ENCODE measurements at regions not wholly inside any gene's neighbourhood (a gene's known extent, or its start where the extent isn't known, plus 50 kb on each side); places are given as distances from the start of the nearest gene placed in this dataset.

DNA sequence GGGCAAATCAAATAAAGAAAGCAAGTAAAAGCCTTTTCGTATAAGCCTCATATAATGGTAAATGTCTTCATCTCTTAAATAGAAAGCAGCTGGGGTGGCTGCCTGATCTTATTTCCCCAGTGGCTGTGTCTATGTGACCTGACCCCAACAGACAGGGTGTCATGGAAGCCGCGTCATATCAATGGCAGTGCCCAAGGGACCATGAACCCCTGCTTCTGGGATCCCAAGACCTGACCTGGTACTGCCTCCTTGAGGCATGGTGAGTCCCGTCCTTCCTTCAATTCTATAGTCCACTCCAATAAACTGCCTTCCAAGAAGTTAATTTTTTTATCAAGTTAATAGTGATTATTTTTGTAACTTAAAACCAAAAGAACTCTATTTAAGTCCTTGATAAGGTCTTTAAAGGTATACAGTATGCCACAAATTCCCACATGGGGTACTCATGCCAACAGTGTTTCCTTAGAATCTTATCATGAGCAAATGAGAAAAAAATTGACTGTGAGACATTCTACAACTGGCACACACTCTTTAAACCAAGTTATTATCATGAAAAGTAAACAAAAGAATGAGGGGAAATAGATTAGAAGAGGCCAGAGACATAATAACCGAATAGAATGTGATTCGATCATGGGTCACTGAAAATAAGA lies 104.6 kb downstream of the ADSS2 start (continued):
- no peak for TF ChIP-seq POLR2AphosphoS2 (IDR thresholded peaks at IDR 0.05; ENCODE audit: low read depth, low read length)
- TF ChIP-seq NR2C1 (IDR thresholded peaks at IDR 0.05) = no peak
- TF ChIP-seq ZNF207 (IDR thresholded peaks at IDR 0.05; ENCODE audit: borderline replicate concordance) = no peak
- no peak for TF ChIP-seq POLR2A (IDR thresholded peaks at IDR 0.05; ENCODE audit: low read depth, low read length)

- Histone ChIP-seq H3K4me2 (ENCODE audit: control insufficient read depth, insufficient read depth) (no peak overlapping the region), H3K9ac (ENCODE audit: control insufficient read depth, insufficient read depth, low read length) (no peak overlapping the region), H2AFZ (ENCODE audit: control insufficient read depth, low read depth, low read length) (no peak overlapping the region), H3K4me1 (ENCODE audit: control insufficient read depth, insufficient read depth, low read length) (peaks cover 20% of the 10 kb centered on the region), H3K27me3 (replicated peaks in 1 of 2; ENCODE audit: control insufficient read depth in 2 of 2, insufficient read depth in 2 of 2, low read length in 1 of 2) (no peaks in the 10 kb centered on the region), H3K27ac (ENCODE audit: control insufficient read depth, insufficient read depth) (no peak overlapping the region), H3K9me3 (replicated peaks; ENCODE audit: control insufficient read depth, insufficient read depth, low read length) (peaks cover 14% of the 10 kb centered on the region), H3K4me3 (no peak overlapping the region), H3K36me3 (ENCODE audit: control insufficient read depth in 2 of 2, insufficient read depth in 2 of 2, low read length in 1 of 2) (no peaks in the 10 kb centered on the region), H3K79me2 (ENCODE audit: control insufficient read depth, insufficient read depth, low read length) (no peaks in the 10 kb centered on the region), H4K20me1 (ENCODE audit: control insufficient read depth, insufficient read depth) (no peaks in the 10 kb centered on the region)
- ChIA-PET SMC1A (ENCODE audit: uncharacterized antibody, unreplicated experiment) (no interaction called here), CTCF (no interaction called here), RAD21 (ENCODE audit: unreplicated experiment) (no interaction called here), POLR2A (no interaction called here)
- FAIRE-seq (no peak), ATAC-seq (no peak), DNase-seq (ENCODE audit: low read depth, low spot score) (no peak)
- no peak for TF ChIP-seq NFYA (IDR thresholded peaks at IDR 0.05; ENCODE audit: borderline replicate concordance, low read depth, low read length)
- no peak for TF ChIP-seq ZNF207 (IDR thresholded peaks at IDR 0.05; ENCODE audit: borderline replicate concordance)
- no peak for TF ChIP-seq ZBTB11 (CRISPR knock-in tag; IDR thresholded peaks at IDR 0.05)
- TF ChIP-seq IKZF1 (conservative IDR thresholded peaks at IDR 0.05) = no peak
- TF ChIP-seq NR2C1 (IDR thresholded peaks at IDR 0.05) = no peak
- TF ChIP-seq POLR2AphosphoS5 (IDR thresholded peaks at IDR 0.05; ENCODE audit: low read length) = no peak
- no peak for TF ChIP-seq IKZF2 (IDR thresholded peaks at IDR 0.05)
- TF ChIP-seq PAX8 (IDR thresholded peaks at IDR 0.05) = no peak
- no peak for TF ChIP-seq CHD4 (IDR thresholded peaks at IDR 0.05)
- TF ChIP-seq PAX5 (IDR thresholded peaks at IDR 0.05; ENCODE audit: borderline replicate concordance, low read depth, low read length) = no peak
- TF ChIP-seq STAT3 (IDR thresholded peaks at IDR 0.05; ENCODE audit: low read depth, low read length) = no peak
- no peak for TF ChIP-seq FOXM1 (IDR thresholded peaks at IDR 0.05; ENCODE audit: low read depth, low read length)
- TF ChIP-seq PML (IDR thresholded peaks at IDR 0.05; ENCODE audit: low read length) = no peak
- TF ChIP-seq SREBF1 (IDR thresholded peaks at IDR 0.05; ENCODE audit: low read length) = no peak
- intact Hi-C loops (cut with micrococcal nuclease; ENCODE audit: unreplicated experiment) (no loop called here), in situ Hi-C loops (cut with MboI) (no loop called here)
- 67% methylated on average over 3 of the region's 3 CpGs for WGBS (ENCODE audit: insufficient coverage, insufficient replicate concordance, low lambda C conversion rate, missing lambda C conversion rate)
- no TSS peak for BruUV-seq (replicated peaks)
These were observed 103.8 kb downstream of the ADSS2 start for GRCh38 chr1:244347942-244348341.
